Kidney glomerular epithelial cell (primary cell): ENCODE measurements at regions not wholly inside any gene's neighbourhood (a gene's known extent, or its start where the extent isn't known, plus 50 kb on each side); places are given as distances from the start of the nearest gene placed in this dataset.
A peak's percentile ranks its signal among the peaks of the same experiment; 100 is the strongest.
"Not testable (repeated sequence)": the region's sequence is repeated elsewhere in the genome, so short reads cannot be mapped to it uniquely, and the experiment has no call there.

Source experiments
- DNase-seq: peaks from one replicate; lab custom pipeline; 2025; lab: John Stamatoyannopoulos, UW

DNA sequence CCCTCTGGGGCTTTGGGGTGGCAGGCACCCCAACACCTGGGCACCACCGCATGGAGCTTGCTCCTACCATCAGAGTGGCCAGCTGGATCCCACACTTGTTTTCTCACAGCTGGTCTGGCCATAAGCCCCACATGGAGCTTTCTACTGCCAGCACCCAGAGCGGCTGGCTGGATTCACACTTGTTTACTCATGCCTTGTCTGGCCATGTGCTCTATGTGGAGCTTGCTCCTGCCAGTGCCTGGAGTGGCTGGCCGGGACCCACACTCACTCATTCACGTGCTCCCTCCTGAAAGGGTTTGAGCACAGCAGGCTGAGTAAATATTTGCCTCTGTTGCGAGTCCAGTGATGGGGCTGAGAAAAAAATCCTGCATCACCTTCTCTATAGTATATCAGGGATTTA is 487.0 kb downstream of the CD109 start:
- DNase-seq = no peak

DNA sequence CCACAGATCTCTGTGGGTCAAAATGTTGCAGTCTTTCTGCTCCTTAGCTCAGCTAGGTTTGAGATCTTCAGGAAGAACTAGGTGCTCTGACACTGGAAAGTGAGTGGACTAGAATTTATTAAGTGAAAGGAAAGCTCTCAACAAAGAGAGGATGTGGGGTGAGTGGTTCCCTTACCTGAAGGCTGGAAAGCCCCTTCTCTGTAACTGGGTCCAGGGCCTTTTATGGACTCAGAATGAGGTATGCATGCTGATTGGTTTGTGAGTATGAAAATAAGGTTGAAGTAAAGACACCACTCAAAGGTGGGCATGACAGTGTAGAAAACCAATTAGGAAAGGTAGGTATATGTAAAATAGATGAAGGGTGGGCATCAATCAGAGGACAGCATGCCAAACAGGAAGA is 485.5 kb downstream of the CD109 start:
- no peak for DNase-seq

DNA sequence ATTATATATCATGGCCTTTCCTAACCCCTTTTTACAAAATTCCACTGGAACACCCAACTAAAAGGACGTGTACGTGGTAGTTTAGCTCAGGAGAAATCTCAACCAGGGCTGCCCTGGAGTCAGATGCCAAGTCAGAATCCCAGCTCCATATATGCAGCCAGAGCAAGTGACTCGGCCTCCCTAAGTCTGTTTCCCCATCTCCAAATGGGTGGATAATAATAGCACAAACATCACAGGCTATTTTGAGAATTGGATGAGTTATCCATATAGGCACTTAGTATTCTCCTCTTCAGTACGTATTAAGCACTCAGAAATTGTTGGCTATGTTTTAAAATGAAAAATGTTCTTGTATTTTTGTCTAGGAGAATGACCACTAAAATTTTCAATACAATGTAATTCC is 481.5 kb downstream of the CD109 start:
- no peak for DNase-seq

DNA sequence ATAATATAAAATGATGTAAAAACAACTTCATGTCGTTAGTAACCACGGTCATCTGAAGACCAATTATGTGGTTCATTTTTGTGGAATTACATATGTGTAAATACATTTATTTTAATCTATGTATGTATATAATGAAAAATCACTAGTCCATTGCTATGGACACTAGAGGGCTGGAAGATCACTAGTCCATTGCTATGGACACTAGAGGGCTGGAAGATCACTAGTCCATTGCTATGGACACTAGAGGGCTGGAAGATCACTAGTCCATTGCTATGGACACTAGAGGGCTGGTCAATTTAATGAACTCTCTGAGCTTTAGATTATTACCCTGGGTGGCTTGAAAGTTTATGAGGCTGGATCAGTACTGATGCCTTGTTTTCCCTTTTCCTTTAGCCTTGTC is 474.5 kb downstream of the CD109 start:
- DNase-seq = not testable (repeated sequence)

DNA sequence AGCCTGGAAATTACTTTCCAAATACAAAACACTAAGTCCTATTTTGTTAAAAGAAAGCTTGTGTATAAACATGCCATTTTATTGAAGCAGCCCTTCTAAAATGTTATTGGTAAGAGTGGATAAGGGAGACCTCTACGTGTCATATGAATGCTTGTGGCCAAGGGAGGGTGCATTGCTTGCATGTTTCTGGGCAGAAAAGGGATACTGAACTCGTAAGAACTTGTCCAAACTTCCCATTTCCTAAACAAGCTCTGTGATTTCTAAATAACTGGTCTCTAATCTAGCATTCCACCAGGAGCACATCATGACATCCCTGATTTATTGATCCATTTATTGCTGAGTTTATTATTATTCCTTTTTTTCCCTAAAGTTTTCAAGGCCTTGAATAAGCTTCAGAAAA is 474.1 kb downstream of the CD109 start:
- DNase-seq = no peak

DNA sequence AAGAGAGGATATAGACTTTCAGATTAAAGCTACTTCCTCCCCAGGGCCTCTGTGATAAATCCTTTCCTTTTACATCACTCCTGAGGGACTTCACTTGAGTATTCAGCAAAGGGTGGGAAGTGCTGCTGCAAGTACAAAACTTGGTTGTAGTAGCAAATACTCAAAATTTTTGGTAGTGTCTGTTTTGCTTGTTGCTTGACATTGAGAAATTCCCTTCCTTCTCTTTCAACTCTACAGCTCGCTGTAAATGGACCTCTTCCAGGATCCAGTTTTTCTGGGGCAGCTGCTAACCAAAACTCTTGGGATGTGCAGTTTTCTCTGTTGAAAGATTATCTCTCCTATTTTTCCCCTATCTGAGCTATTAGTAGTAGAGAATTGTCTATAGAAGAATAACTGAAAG is 472.0 kb downstream of the CD109 start:
- DNase-seq = no peak

DNA sequence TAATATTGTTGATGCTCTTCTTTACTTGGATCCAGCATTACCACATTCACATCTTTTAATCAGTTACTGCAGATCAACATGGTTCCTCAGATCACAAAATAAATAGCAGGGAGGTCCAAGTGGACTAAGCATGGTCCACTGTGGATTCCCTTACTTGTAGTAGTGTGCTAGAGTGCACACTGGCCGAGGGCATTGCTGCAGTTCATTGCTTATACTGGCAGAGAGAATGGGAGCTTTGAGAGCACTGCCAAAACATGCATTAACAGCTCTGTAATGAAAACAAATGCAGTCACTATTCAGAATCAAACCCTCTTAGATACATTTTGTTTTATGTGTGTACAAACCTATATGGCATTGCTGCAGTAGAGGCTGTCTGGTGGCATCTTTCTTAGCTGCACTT is 471.5 kb downstream of the CD109 start:
- DNase-seq = no peak

DNA sequence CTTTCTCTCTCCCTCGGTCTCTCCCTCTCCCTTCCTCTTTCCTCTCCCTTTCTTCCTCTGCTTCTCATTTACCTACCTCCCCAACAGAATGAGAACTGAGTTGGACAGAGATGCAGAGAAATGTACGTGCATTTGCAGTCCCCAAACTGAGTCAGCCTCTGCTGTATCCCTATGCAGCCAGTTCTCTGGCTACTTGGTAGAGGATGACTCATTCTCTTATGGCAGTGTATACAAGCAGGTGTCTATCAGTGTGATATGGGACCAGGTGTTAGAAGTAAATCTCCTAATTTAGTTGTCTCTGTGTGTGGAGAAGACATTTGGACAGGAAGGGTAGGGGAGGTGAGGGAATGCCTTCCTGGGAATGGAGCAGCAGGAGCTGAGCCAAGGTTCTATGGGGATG is 470.8 kb downstream of the CD109 start:
- DNase-seq = no peak

DNA sequence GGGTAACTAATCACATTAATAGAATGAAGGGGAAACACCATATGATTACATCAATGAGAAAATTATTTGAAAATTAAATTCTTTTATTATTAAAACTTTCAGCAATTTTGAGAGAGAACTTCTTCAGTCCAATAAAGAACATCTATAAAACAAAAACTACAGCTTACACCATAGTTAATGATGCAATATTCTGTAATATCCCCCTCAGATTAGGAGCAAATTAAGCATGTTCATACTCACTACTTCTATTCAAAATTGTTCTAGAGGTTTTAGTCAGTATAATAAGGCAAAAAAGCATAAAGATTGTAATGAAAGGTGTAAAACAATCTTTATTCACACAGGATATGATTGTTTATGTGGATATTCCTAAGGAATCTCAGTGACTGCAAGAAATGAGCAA is 465.4 kb downstream of the CD109 start:
- no peak for DNase-seq

DNA sequence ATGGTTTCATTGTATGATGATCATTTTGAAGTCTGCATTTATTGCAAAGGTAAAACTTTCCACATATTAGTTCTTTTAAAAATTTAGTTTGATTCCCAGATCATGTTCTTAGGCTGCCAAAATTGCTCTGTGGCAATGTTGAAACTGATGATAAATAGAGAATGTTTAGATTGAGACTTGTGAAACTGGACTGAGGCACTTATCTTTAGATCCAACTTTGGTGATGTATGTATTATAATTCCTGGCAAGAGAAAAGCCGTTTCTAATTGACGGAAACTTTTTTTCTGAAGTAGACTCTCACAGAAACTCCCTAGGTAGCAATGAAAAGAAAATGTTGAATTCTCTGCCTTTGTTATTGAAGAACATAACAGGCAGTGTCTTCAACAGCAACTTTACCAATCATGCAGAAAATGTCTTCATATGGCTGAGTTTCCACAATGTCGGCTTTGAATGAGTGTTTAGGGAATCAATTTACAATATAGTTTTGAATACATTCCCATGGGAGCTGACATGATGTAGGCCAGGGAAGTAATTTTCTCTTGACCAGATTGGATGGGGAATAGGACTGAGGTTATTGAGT is 456.2 kb downstream of the CD109 start:
- DNase-seq = no peak

DNA sequence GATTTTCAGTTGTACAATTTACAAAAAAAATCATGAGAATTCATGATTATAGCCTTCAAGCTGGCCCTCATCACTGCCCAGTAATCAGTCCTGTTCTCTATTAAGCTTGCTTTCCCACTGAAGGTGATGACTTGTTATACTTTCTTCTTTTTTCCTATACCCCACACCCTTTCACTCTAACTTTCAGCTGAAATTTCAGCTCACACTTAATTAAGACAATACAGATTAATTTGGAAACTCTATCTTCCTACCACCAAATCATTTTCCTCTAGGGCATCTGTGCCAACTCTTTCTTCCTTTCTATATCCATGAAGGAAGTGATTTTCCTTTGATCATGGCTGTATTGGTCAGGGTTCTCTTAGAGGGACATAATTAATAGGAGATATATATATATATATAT is 449.9 kb downstream of the CD109 start:
- DNase-seq = no peak

DNA sequence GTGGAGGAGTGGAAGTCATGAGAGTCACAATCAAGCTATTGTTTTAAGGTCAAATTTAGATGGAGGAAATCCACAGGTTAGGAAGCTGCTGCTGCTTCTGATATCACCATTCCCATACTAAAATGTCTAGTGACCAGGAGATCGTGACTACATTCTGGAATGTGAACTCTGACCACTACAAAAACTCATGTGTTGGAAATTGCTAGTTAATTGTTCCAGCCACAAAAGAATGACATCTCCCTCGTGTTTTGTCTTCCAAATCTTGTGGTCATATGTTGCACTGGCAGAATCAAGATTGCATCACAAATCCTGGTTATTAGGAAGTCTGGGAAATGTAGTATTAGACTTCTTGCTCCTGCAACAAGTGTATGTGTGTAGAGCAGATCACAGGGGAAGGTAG is 441.9 kb downstream of the CD109 start:
- peak; percentile 72 for DNase-seq

DNA sequence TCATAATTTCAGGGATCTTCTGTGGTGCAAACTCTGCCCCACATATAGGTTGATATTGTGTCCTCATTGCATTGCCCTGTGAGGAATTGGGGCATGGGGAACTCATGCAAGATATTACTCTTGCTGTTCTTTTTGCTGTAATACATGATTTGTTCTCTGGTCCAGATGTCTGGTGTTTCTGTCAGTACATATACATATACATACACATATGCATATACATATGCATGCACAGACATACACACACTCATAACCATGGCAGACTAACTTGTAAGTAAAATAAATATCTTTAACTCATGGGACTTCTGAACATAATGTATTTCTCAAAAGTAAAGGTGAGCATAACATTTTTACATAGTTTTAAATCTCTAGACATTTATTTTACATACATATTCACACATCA is 438.3 kb downstream of the CD109 start:
- no peak for DNase-seq

DNA sequence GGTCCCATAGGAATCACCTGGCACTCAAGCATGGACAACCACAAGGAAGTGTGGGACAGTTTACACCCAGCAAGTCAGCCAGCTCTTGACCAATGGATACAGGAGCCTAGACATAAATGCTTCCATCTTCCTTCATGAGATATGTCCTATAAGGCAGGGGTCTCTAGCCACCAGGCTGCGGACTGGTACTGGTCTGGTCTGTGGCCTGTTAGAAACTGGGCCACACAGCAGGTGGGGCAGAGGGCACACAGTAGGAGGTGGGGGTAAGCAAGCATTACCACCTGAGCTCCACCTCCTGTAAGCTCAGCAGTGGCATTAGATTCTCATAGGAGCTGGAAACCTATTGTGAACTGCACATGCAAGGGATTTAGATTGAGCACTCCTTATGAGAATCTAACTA is 437.1 kb downstream of the CD109 start:
- DNase-seq = no peak

DNA sequence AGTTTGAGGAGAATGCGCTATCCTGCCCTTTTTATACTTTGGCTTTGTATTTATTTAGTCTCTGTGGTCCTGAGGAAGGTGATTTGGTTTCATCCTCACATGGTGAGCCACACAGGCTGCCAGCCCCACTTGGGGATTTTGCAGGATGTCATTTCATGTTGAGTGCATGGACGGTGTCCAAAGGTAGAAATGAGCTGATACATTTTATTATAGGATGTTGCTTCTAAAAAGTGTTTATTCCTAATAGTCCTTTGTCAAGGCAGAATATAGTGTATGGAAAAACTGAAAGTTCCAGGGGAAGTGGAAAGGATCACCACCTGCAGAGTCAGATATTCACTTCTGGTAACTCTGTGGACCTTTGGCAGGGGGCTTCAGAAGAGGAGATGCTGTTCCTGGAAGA is 434.6 kb downstream of the CD109 start:
- DNase-seq = no peak

DNA sequence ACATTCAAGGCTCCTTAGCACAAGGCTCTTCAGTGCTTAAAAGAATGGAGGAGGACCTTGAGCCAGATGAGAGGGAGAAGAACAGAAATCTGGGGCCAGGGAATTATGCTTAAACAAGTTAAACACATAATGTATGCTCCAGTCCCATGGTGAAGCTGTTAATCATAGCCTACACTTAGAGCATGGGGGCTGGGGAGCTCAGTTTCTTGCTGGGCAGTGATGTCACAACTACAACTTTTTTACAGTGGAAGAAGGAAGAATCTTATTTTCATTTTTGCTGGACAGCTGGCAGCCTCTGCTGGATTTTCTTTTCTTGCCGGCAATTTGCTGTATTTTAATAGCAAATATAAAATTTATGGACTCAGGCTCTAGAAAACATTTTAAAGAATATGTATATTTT is 432.5 kb downstream of the CD109 start:
- DNase-seq = no peak

DNA sequence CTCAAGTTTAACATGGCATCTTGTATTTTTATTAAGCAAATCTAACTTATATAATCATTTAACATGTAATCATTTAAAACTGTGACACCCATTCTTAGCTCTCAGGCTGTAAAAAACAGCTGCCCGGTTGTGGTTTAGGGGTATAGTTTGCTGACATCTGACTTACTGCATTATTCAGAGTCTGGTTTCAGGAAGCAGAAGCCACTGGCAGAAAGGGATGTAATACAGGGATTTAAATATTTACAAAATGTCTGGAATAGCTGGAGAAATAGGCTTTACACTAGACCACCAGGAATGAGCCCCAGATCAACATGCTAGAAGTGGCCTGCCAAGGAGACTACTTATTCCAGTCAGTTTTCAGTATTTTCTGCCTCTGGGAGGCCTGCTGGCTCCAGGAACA is 421.1 kb downstream of the CD109 start:
- DNase-seq = no peak

DNA sequence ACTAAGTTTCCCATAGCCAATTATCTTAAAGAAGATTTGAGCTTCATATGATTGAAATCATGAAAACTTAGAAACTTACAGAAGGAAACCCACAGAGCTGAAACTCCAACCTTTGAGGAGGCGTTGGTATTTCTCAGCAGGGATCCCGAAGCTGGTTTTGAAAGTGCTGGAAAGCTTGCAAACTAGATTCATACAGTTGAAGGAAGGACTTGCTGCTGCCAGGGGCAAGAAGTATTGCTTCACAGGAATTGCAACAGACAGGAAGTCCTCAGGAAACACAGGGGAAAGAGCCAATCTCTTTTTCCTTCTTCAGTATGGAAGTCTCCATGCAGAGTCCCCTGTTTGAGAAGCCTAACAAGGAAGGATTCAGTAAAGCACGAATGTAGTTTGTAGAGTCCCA is 419.7 kb downstream of the CD109 start:
- no peak for DNase-seq

DNA sequence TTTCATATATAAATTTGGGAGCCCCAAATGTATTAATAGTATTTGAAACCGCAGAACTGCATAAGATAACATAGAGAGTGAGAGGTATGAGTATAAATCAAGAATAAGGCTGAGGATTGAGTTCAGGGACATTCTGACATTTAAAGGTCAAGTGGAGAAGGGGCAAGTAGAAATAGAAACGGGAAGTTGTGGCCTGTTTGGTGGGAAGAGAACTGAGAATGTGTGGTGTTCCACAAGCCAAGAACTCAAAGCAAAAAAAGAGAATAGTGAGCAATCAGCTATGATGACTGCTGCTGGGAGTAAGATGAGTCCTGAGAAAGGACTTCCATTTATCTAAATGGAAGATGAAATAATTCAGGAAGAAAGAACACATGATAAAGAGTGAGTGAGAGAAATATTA is 418.4 kb downstream of the CD109 start:
- DNase-seq = no peak

DNA sequence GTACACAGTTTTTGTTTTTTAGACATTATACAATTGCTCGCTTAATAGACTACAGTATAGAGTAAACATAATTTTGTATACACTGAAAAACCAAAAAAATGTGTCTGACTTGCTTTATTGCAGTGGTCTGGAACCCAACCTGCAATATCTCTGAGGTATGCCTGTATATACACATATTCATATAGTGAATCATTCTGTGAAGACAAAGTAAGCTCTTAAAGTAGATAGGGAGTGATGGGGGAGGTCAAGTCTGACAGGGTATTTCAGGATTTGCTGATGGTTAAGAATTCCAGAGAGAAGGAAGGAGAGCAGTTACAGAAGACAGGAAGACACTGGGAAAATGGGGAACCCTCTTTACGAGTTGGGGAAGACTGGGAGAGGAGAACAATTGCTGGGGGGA is 417.9 kb downstream of the CD109 start:
- peak; percentile 11 for DNase-seq

DNA sequence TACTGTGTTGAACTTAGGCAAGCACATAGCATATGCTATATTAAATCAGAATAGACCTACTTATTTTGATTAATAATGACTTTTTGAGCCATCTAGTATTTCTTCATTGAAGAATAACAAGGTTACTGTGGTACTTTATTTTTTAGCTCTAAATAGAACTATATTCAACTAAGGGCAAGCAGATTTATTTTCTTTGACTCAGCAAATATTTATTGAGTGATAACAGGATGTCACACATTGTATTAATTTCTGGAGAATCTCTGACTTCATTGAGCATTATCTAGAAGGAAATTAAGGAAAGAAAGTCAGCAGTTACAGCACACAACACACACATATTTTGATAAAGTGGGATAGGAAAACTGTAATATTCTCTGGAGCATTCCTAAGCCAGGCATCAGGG is 407.4 kb downstream of the CD109 start:
- no peak for DNase-seq

DNA sequence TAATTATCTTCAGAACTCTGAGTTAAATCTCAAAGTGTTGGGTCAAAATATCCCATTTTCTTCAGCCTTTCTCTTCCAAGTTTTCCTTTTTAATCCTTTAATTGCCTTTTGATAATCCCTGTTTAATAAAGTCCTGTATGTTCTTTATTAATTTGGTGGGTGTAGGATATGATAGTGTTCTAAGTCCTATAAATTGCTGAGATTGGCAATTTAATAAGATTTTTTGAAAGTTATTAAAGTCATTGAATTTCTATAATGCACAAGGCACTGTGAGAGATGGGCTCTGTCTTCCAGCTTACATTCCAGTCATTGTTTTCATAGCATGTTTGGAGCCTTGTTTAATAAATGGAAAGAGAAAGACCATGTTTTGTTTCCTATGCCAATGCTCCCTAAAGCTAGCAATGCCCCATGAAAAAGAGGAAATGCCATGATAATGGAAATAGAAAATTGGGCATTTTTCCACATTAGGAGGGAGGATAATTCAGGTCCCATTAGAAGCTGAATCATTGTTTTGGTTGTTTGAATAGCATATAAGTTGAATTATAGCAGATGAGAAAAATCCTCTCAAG is 404.8 kb downstream of the CD109 start:
- no peak for DNase-seq

DNA sequence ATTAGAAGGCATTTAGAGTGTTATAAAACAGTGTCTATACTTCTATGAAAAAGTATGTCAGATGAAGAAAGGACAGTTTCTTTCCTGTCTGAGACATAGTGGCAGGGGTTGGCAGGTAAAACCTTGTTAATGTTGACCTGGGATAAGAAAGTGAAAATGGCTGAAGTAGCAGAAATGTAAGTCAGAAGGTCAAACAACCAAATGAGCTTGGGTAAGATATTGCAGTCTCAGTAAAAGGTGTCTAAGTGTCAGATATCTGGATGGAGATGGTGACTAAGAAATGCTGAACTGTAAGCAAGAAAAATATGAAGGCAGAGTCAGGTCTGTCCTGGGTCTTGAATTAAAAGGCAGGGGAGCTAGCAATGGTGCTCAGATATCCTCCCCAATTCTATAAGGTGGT is 400.3 kb downstream of the CD109 start:
- DNase-seq = no peak

DNA sequence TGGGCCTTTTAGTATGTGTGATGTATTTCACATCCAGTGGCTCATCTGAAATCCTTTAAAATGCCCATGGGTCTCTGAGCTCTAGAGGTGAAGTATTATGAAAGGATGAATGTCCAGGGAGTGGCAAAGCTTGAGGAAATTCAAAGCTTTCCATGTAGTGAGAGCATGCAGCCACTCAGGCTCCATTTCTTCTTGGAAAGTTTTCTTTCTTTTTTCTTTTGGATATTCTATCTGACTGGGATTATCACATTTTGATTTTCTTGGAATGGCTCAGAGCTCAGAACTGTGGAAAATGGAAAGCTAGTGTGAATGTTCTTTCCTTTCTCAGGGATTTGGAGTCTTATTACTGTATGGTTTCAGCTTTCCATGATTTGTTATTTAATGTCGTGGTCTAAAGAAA is 397.4 kb downstream of the CD109 start:
- DNase-seq = no peak

DNA sequence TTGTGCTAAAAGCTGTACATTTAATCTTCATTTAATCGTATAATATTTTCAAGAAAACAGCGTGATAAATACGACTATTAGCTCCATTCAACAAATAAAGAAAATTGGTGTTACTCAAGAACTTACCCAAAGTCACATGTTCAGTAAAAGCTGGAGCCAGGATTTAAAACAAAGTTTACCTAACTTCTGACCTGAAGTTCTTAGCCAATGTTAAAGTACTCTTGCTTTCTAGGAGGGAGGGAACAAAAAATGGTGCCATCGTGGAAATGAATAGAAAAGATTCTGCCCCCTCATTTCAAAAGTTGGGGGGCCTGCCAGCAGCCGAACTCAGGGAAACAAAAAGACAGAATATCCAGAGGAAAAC is 395.8 kb downstream of the CD109 start:
- DNase-seq = no peak
